ENCODE measurements at regions not wholly inside any gene's neighbourhood (a gene's known extent, or its start where the extent isn't known, plus 50 kb on each side); places are given as distances from the start of the nearest gene placed in this dataset.

GRCh38 chr1:38153066-38153777 lies 106.6 kb upstream of the POU3F1 start:
- no peak for TF ChIP-seq POLR2A (IDR thresholded peaks at IDR 0.05)
- TF ChIP-seq, protein P1, sequence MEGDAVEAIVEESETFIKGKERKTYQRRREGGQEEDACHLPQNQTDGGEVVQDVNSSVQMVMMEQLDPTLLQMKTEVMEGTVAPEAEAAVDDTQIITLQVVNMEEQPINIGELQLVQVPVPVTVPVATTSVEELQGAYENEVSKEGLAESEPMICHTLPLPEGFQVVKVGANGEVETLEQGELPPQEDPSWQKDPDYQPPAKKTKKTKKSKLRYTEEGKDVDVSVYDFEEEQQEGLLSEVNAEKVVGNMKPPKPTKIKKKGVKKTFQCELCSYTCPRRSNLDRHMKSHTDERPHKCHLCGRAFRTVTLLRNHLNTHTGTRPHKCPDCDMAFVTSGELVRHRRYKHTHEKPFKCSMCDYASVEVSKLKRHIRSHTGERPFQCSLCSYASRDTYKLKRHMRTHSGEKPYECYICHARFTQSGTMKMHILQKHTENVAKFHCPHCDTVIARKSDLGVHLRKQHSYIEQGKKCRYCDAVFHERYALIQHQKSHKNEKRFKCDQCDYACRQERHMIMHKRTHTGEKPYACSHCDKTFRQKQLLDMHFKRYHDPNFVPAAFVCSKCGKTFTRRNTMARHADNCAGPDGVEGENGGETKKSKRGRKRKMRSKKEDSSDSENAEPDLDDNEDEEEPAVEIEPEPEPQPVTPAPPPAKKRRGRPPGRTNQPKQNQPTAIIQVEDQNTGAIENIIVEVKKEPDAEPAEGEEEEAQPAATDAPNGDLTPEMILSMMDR (IDR thresholded peaks at IDR 0.05 in 8 of 11, conservative IDR thresholded peaks at IDR 0.05 in 3 of 11), result no peak

Data from spleen (tissue), 7 donors.